Esophagus squamous epithelium (tissue), 4 donors: ENCODE measurements at regions not wholly inside any gene's neighbourhood (a gene's known extent, or its start where the extent isn't known, plus 50 kb on each side); places are given as distances from the start of the nearest gene placed in this dataset.

ENCODE experiments used
- CTCF ChIP-seq, 6 experiments: fragments of 450-650 bp in 4 of 6; fragments of 200-600 bp in 2 of 6; sonication (generic) in 2 of 6; IDR thresholded peaks; one replicate each; pipeline ENCODE4 v1.5.1; 2016 to 2019; ENCODE audit warnings: antibody characterized with exemption in 6 of 6, mild to moderate bottlenecking in 4 of 6, moderate library complexity in 4 of 6
- POLR2A ChIP-seq, 4 donors: fragments of 450-650 bp; IDR thresholded peaks; one replicate each; pipeline ENCODE4 v1.6.1; 2017; ENCODE audit warnings: antibody characterized with exemption in 4 of 4, mild to moderate bottlenecking in 4 of 4, moderate library complexity in 3 of 4

GRCh38 chr5:10836986-10837385 lies 76.0 kb upstream of the DAP start:
- TF ChIP-seq POLR2A (IDR thresholded peaks at IDR 0.05) (no peak), CTCF (IDR thresholded peaks at IDR 0.05) (no peak)
